ENCODE measurements at regions not wholly inside any gene's neighbourhood (a gene's known extent, or its start where the extent isn't known, plus 50 kb on each side); places are given as distances from the start of the nearest gene placed in this dataset.

GRCh38 chr1:198977909-198978308 is 339.1 kb downstream of the PTPRC start:
- WGBS, 2 donors = 95% methylated on average over 1 of the region's 1 CpG
- no peak overlapping the region for H3K4me3 ChIP-seq
- intact Hi-C loops (cut with DNase I) = no loop called here

GRCh38 chr1:198978523-198978922 is 339.7 kb downstream of the PTPRC start:
- Histone ChIP-seq H3K36me3 (no peaks in the 10 kb centered on the region), H3K4me3 (no peak overlapping the region), H3K4me1 (no peaks in the 10 kb centered on the region), H3K27ac (no peak overlapping the region), H3K9me3 (no peaks in the 10 kb centered on the region), H3K27me3 (no peaks in the 10 kb centered on the region)
- TF ChIP-seq EP300 (IDR thresholded peaks at IDR 0.05) (no peak), POLR2A (IDR thresholded peaks at IDR 0.05) (no peak), POLR2AphosphoS5 (IDR thresholded peaks at IDR 0.05) (no peak), CTCF (IDR thresholded peaks at IDR 0.05) (no peak)
- WGBS, 2 donors = 57 to 67% methylated on average over 1 of the region's 1 CpG
- no peak for DNase-seq
- intact Hi-C loops (cut with DNase I) = no loop called here

More at GRCh38 chr1:198977909-198978308, 339.1 kb downstream of the PTPRC start:
- no peaks in the 10 kb centered on the region for H3K4me1 ChIP-seq
- DNase-seq = no peak
- no peak overlapping the region for H3K27ac ChIP-seq
- TF ChIP-seq POLR2AphosphoS5 (IDR thresholded peaks at IDR 0.05) (no peak), CTCF (IDR thresholded peaks at IDR 0.05) (no peak), POLR2A (IDR thresholded peaks at IDR 0.05) (no peak), EP300 (IDR thresholded peaks at IDR 0.05) (no peak)
- no peaks in the 10 kb centered on the region for H3K36me3 ChIP-seq
- H3K27me3 ChIP-seq = no peaks in the 10 kb centered on the region
- no peaks in the 10 kb centered on the region for H3K9me3 ChIP-seq

GRCh38 chr1:198986036-198986435 is 347.2 kb downstream of the PTPRC start:
- Histone ChIP-seq H3K4me3 (no peak overlapping the region), H3K27me3 (no peaks in the 10 kb centered on the region), H3K36me3 (no peaks in the 10 kb centered on the region), H3K9me3 (no peaks in the 10 kb centered on the region), H3K27ac (no peak overlapping the region), H3K4me1 (no peaks in the 10 kb centered on the region)
- TF ChIP-seq POLR2A (IDR thresholded peaks at IDR 0.05) (no peak), POLR2AphosphoS5 (IDR thresholded peaks at IDR 0.05) (no peak), CTCF (IDR thresholded peaks at IDR 0.05) (no peak), EP300 (IDR thresholded peaks at IDR 0.05) (no peak)
- WGBS, 2 donors = 87 to 91% methylated on average over 2 of the region's 2 CpGs
- intact Hi-C loops (cut with DNase I) = no loop called here
- no peak for DNase-seq

GRCh38 chr1:198986442-198986841 is 347.6 kb downstream of the PTPRC start:
- Histone ChIP-seq H3K36me3 (no peaks in the 10 kb centered on the region), H3K4me3 (no peak overlapping the region), H3K27ac (no peak overlapping the region), H3K4me1 (no peaks in the 10 kb centered on the region), H3K27me3 (no peaks in the 10 kb centered on the region), H3K9me3 (no peaks in the 10 kb centered on the region)
- WGBS, 2 donors = 26 to 52% methylated on average over 1 of the region's 1 CpG
- DNase-seq = no peak
- TF ChIP-seq POLR2A (IDR thresholded peaks at IDR 0.05) (no peak), POLR2AphosphoS5 (IDR thresholded peaks at IDR 0.05) (no peak), CTCF (IDR thresholded peaks at IDR 0.05) (no peak), EP300 (IDR thresholded peaks at IDR 0.05) (no peak)
- intact Hi-C loops (cut with DNase I) = no loop called here

- Histone ChIP-seq H3K4me3 (no peak overlapping the region), H3K36me3 (no peaks in the 10 kb centered on the region), H3K27ac (no peak overlapping the region), H3K4me1 (no peaks in the 10 kb centered on the region), H3K9me3 (no peaks in the 10 kb centered on the region), H3K27me3 (no peaks in the 10 kb centered on the region)
- intact Hi-C loops (cut with DNase I) = no loop called here
- DNase-seq = no peak
- TF ChIP-seq EP300 (IDR thresholded peaks at IDR 0.05) = no peak
- TF ChIP-seq POLR2A (IDR thresholded peaks at IDR 0.05) = no peak
- no peak for TF ChIP-seq CTCF (IDR thresholded peaks at IDR 0.05)
- TF ChIP-seq POLR2AphosphoS5 (IDR thresholded peaks at IDR 0.05) = no peak
These were observed 363.8 kb downstream of the PTPRC start for GRCh38 chr1:199002661-199003060.

Data from sigmoid colon (tissue), 6 donors.